Fibroblast of lung (primary cell): ENCODE measurements at regions not wholly inside any gene's neighbourhood (a gene's known extent, or its start where the extent isn't known, plus 50 kb on each side); places are given as distances from the start of the nearest gene placed in this dataset.

ENCODE experiments used
- CTCF ChIP-seq, 2 donors: IDR thresholded peaks in 1 of 2; conservative IDR thresholded peaks in 1 of 2; 1 replicate in 1 of 2; 2 replicates in 1 of 2; pipeline ENCODE4 v1.5.1; 2011 to 2012; ENCODE audit warnings: low read length in 2 of 2, control low read depth in 1 of 2, inconsistent platforms in 1 of 2, low read depth in 1 of 2, mild to moderate bottlenecking in 1 of 2
- EZH2 ChIP-seq: IDR thresholded peaks from 2 replicates; pipeline ENCODE4 v1.5.1; 2012; ENCODE audit warnings: low read length, control low read depth, mild to moderate bottlenecking; ENCODE audit errors: missing control alignments

- TF ChIP-seq CTCF (conservative IDR thresholded peaks at IDR 0.05 in 1 of 2, IDR thresholded peaks at IDR 0.05 in 1 of 2; ENCODE audit: low read depth in 1 of 2, low read length in 2 of 2) = no peak
- no peak for TF ChIP-seq EZH2
These were observed 99.1 kb upstream of the MTHFD1L start for GRCh38 chr6:150766201-150766997.
